Activated CD4-positive, alpha-beta memory T cell treated with anti-CD3 and anti-CD28 coated beads for 36 hours (primary cell): ENCODE measurements at regions not wholly inside any gene's neighbourhood (a gene's known extent, or its start where the extent isn't known, plus 50 kb on each side); places are given as distances from the start of the nearest gene placed in this dataset.

ENCODE experiments used
- CTCF ChIA-PET: fragments of 350-600 bp; sonication (Branson Sonifier 250); formaldehyde crosslinking; loops from one replicate; lab custom pipeline; 2021; ENCODE audit warnings: antibody characterized with exemption, inconsistent platforms; lab: Charles Lee
- POLR2A ChIA-PET: fragments of 350-600 bp; sonication (Branson Sonifier 250); formaldehyde crosslinking; loops from one replicate; lab custom pipeline; 2021; ENCODE audit warnings: antibody characterized with exemption; lab: Charles Lee
- DNase-seq: peaks from one replicate; pipeline ENCODE4 v3.0.0-alpha.2; 2020
- H3K27ac Mint-ChIP-seq: one replicate; pipeline ENCODE4 v1.8.0; 2021; ENCODE audit warnings: mixed read lengths
- H3K27me3 Mint-ChIP-seq: one replicate; pipeline ENCODE4 v1.8.0; 2021; ENCODE audit warnings: mixed read lengths
- H3K36me3 Mint-ChIP-seq: one replicate; pipeline ENCODE4 v1.8.0; 2021; ENCODE audit warnings: mixed read lengths
- H3K4me1 Mint-ChIP-seq: one replicate; pipeline ENCODE4 v1.8.0; 2021; ENCODE audit warnings: low read depth, mixed read lengths
- H3K4me3 Mint-ChIP-seq: one replicate; pipeline ENCODE4 v1.8.0; 2021; ENCODE audit warnings: mild to moderate bottlenecking, mixed read lengths
- H3K9me3 Mint-ChIP-seq: one replicate; pipeline ENCODE4 v1.8.0; 2021; ENCODE audit warnings: mixed read lengths
- intact Hi-C: fragments of 100-400 bp; cut with micrococcal nuclease; formaldehyde crosslinking; loops from one replicate; pipeline ENCODE4 v1.15.1; 2023

- H3K4me1 Mint-ChIP-seq = no peaks in the 10 kb centered on the region
- no peak overlapping the region for H3K27ac Mint-ChIP-seq
- ChIA-PET POLR2A (no interaction called here), CTCF (no interaction called here)
- H3K9me3 Mint-ChIP-seq = peaks cover 10% of the 10 kb centered on the region
- H3K27me3 Mint-ChIP-seq = no peaks in the 10 kb centered on the region
- H3K4me3 Mint-ChIP-seq = no peak overlapping the region
- H3K36me3 Mint-ChIP-seq = no peaks in the 10 kb centered on the region
- no peak for DNase-seq
- intact Hi-C loops = no loop called here
These were observed 559.5 kb upstream of the GCFC2 start for GRCh38 chr2:76270096-76270710.

GRCh38 chr2:76268902-76269620 is 558.3 kb upstream of the GCFC2 start:
- ChIA-PET POLR2A (no interaction called here), CTCF (no interaction called here)
- Mint-ChIP-seq H3K36me3 (no peaks in the 10 kb centered on the region), H3K9me3 (peaks cover 10% of the 10 kb centered on the region), H3K4me1 (no peaks in the 10 kb centered on the region), H3K4me3 (no peak overlapping the region), H3K27me3 (no peaks in the 10 kb centered on the region), H3K27ac (no peak overlapping the region)
- intact Hi-C loops = no loop called here
- DNase-seq = no peak

GRCh38 chr2:76268484-76268883 is 557.8 kb upstream of the GCFC2 start:
- Mint-ChIP-seq H3K9me3 (peaks cover 10% of the 10 kb centered on the region), H3K27ac (no peak overlapping the region), H3K4me3 (no peak overlapping the region), H3K36me3 (no peaks in the 10 kb centered on the region), H3K27me3 (no peaks in the 10 kb centered on the region), H3K4me1 (no peaks in the 10 kb centered on the region)
- POLR2A ChIA-PET = no interaction called here
- intact Hi-C loops = no loop called here
- DNase-seq = no peak
- CTCF ChIA-PET = no interaction called here

GRCh38 chr2:76257802-76258201 is 547.1 kb upstream of the GCFC2 start:
- ChIA-PET CTCF (no interaction called here), POLR2A (no interaction called here)
- H3K4me1 Mint-ChIP-seq = no peaks in the 10 kb centered on the region
- no peak for DNase-seq
- H3K27me3 Mint-ChIP-seq = no peaks in the 10 kb centered on the region
- H3K9me3 Mint-ChIP-seq = peaks cover 2% of the 10 kb centered on the region
- H3K4me3 Mint-ChIP-seq = no peak overlapping the region
- no peak overlapping the region for H3K27ac Mint-ChIP-seq
- intact Hi-C loops = no loop called here
- H3K36me3 Mint-ChIP-seq = no peaks in the 10 kb centered on the region

DNA sequence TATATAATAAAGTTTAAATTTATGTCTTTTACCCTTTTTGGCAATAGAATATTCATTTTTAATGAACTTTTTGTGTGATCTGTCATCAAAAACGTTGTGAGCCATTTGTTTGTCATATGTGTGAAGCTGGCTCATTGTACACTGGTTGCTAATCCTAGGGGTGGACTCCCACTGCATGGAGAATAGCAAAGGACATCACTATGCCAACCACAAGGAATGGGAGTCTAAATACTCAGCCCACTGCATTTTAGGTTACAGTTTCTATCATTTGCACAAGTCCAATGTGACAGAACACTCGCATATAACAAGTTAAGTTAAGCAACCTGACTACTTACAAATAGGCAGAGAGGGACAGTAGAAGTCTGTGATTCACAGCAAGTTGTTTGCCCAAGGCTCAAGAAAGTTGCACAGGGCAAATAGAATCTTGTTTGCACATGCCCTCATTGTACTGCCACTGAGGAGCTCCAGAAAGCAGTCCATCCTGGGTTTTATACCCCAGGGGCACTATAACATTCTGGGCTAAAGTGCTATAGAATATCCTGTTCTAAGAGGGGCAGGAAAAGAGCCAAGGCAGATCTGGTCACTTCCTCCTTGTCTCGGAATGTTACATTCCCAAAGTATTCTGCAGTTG is 545.9 kb upstream of the GCFC2 start:
- intact Hi-C loops = no loop called here
- no peak overlapping the region for H3K4me3 Mint-ChIP-seq
- no peak for DNase-seq
- no peaks in the 10 kb centered on the region for H3K4me1 Mint-ChIP-seq
- H3K9me3 Mint-ChIP-seq = no peaks in the 10 kb centered on the region
- no peak overlapping the region for H3K27ac Mint-ChIP-seq
- H3K27me3 Mint-ChIP-seq = no peaks in the 10 kb centered on the region
- no peaks in the 10 kb centered on the region for H3K36me3 Mint-ChIP-seq
- POLR2A ChIA-PET = no interaction called here
- CTCF ChIA-PET = no interaction called here

GRCh38 chr2:76252704-76253103 is 542.0 kb upstream of the GCFC2 start:
- Mint-ChIP-seq H3K27me3 (no peaks in the 10 kb centered on the region), H3K4me3 (no peak overlapping the region), H3K36me3 (no peaks in the 10 kb centered on the region), H3K9me3 (no peaks in the 10 kb centered on the region), H3K27ac (no peak overlapping the region), H3K4me1 (no peaks in the 10 kb centered on the region)
- no peak for DNase-seq
- ChIA-PET CTCF (no interaction called here), POLR2A (no interaction called here)
- intact Hi-C loops = no loop called here

DNA sequence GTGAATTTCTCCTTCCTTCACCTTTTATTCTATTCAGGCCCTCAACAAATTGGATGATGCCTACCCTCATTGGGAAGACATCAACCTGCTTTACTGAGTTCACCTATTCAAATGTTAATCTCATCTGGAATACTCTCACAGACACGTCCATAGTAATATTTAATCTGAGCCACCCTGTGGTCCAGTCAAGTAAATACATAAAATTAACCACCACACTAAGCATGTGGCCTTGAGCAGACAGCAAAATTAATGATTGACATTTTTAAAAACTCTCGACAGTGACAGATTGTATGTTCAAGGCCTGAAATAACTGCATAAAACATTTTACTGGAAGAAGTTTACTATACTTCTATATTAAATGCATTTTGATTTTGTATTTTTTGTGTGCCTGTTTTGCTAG is 540.6 kb upstream of the GCFC2 start:
- intact Hi-C loops = no loop called here
- ChIA-PET POLR2A (no interaction called here), CTCF (no interaction called here)
- H3K4me3 Mint-ChIP-seq = no peak overlapping the region
- H3K4me1 Mint-ChIP-seq = no peaks in the 10 kb centered on the region
- no peak overlapping the region for H3K27ac Mint-ChIP-seq
- H3K36me3 Mint-ChIP-seq = no peaks in the 10 kb centered on the region
- no peaks in the 10 kb centered on the region for H3K9me3 Mint-ChIP-seq
- no peak for DNase-seq
- no peaks in the 10 kb centered on the region for H3K27me3 Mint-ChIP-seq

DNA sequence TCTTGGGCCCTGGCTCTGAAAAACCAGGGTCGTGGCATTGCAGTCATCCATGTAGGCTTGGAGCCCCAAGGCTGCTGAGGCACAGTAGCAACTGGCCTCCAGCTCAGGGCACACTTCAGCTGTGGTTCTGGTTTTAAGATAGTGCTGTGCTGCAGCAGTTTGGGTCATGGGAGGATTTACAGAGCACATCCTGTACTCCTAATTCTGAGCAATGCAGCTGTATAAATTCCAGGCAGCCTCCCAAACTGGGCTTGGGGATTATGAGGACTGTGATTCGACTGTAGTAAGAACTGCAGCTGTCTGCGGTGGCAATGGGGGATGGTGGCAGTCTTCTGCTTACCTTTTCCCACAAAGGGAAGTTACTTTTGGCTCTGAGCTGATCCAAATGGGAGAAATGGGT is 536.3 kb upstream of the GCFC2 start:
- POLR2A ChIA-PET = no interaction called here
- DNase-seq = no peak
- H3K9me3 Mint-ChIP-seq = peaks cover 4% of the 10 kb centered on the region
- H3K27ac Mint-ChIP-seq = no peak overlapping the region
- CTCF ChIA-PET = no interaction called here
- H3K27me3 Mint-ChIP-seq = no peaks in the 10 kb centered on the region
- no peak overlapping the region for H3K4me3 Mint-ChIP-seq
- H3K36me3 Mint-ChIP-seq = no peaks in the 10 kb centered on the region
- intact Hi-C loops = no loop called here
- no peaks in the 10 kb centered on the region for H3K4me1 Mint-ChIP-seq

DNA sequence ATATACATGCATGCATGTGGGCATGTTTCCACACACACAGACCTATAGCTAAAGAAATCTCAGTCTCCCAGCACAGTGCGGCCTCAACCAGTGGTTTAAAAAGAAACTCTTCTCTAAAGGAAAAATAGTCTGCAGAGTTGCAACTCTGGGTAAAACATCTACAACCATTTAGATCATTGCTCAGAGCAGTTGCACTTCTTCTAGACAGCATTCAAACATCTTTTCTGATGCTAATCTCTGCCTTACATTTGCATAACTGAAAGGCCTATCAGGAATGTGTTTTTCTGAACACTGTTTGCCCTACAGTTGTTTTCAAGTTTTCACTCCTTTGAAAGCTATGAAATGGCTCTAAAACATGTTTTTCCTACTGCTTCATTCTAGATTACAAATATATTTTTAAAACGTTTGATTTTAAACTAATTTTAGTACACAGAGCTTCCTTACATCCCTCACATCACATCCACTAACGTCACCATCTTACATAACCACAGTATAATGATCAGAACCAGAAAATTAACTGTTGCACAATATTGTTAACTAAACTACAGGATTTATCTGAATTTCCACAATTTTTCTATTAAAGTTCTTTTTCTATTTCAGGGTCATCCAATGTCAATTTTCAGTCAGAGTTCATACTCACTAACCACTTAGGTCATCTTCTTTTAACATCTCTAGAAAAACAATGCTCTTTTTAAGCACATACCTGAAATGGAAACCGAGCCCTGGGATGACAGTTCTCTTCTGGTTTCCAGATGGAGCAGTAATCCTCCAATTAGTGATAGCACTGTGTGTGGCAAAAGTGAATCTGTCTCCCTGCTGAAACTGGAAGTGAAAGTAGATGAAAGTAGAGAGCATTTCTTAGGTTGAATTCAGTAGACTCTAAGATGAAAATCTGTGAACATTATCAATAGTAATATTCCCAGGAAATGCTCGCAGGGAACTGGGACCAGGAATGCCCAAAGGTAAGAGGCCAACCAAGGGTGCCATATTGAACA is 501.6 kb upstream of the GCFC2 start:
- CTCF ChIA-PET = no interaction called here

GRCh38 chr2:76210551-76210950 is 499.8 kb upstream of the GCFC2 start:
- intact Hi-C loops = no loop called here
- Mint-ChIP-seq H3K9me3 (no peaks in the 10 kb centered on the region), H3K27me3 (no peaks in the 10 kb centered on the region), H3K36me3 (no peaks in the 10 kb centered on the region), H3K27ac (no peak overlapping the region), H3K4me1 (no peaks in the 10 kb centered on the region), H3K4me3 (no peak overlapping the region)
- ChIA-PET POLR2A (no interaction called here), CTCF (interaction anchor here (2.5 kb wide), 1 partner anchor 12 kb away, joined by 5 read pairs; no protein-coding TSS in a partner anchor)
- DNase-seq = no peak

More for the DNA sequence above, 501.6 kb upstream of the GCFC2 start:
- no peaks in the 10 kb centered on the region for H3K27me3 Mint-ChIP-seq
- intact Hi-C loops = no loop called here
- no peak for DNase-seq
- no peaks in the 10 kb centered on the region for H3K4me1 Mint-ChIP-seq
- no peaks in the 10 kb centered on the region for H3K9me3 Mint-ChIP-seq
- POLR2A ChIA-PET = no interaction called here
- H3K4me3 Mint-ChIP-seq = no peak overlapping the region
- H3K36me3 Mint-ChIP-seq = no peaks in the 10 kb centered on the region
- H3K27ac Mint-ChIP-seq = no peak overlapping the region

DNA sequence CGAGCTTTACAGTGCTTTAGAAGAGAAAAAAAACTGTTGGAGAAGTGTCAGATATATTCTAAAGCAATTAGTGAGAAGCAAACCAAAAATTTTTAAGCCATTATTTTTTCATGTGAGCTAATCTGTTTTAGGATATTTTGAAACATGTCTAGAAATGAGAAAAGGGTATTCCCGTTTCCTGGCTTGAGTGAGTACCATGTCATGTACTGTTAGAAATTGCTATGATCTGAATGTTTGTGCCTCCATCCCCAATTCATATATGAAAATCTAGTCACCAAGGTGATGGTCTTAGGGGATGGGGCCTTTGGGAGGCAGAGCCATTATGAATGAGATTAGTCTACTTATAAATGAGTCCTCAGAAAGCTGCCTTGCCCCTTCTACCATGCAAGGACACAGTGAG is 493.3 kb upstream of the GCFC2 start:
- H3K27ac Mint-ChIP-seq = no peak overlapping the region
- no peak overlapping the region for H3K4me3 Mint-ChIP-seq
- intact Hi-C loops = no loop called here
- CTCF ChIA-PET = no interaction called here
- POLR2A ChIA-PET = no interaction called here
- no peak for DNase-seq
- H3K36me3 Mint-ChIP-seq = no peaks in the 10 kb centered on the region
- H3K4me1 Mint-ChIP-seq = no peaks in the 10 kb centered on the region
- no peaks in the 10 kb centered on the region for H3K27me3 Mint-ChIP-seq
- peaks cover 2% of the 10 kb centered on the region for H3K9me3 Mint-ChIP-seq

DNA sequence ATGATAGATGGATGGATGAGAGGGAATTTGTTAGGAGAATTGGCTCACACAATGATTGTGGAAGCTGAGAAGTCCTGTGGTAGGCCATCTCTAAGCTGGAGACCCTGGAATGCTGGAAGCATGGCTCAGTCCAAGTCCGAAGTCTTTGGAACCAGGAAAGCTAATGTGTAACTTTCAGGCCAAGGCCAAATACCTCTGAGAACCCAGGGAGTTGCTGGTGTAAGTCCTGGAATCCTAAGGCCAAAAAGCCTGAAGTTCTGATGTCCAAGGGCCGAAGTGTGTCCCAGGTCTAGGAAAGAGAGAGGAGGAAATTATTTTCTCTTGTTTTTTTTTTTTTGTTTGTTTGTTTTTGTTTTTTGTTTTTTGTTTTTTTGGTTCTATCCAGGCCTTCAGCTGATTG is 492.2 kb upstream of the GCFC2 start:
- no peak overlapping the region for H3K27ac Mint-ChIP-seq

More for the DNA sequence above, 492.2 kb upstream of the GCFC2 start:
- H3K9me3 Mint-ChIP-seq = peaks cover 2% of the 10 kb centered on the region
- CTCF ChIA-PET = no interaction called here
- intact Hi-C loops = no loop called here
- DNase-seq = no peak
- H3K36me3 Mint-ChIP-seq = no peaks in the 10 kb centered on the region
- no peaks in the 10 kb centered on the region for H3K27me3 Mint-ChIP-seq
- H3K4me3 Mint-ChIP-seq = no peak overlapping the region
- POLR2A ChIA-PET = no interaction called here
- no peaks in the 10 kb centered on the region for H3K4me1 Mint-ChIP-seq
